Spleen (tissue), 7 donors: ENCODE measurements at regions not wholly inside any gene's neighbourhood (a gene's known extent, or its start where the extent isn't known, plus 50 kb on each side); places are given as distances from the start of the nearest gene placed in this dataset.

Source experiments
- CTCF ChIP-seq, 11 experiments: fragments of 200-600 bp in 7 of 11; fragments of 450-650 bp in 4 of 11; sonication (generic) in 4 of 11; IDR thresholded peaks in 8 of 11; conservative IDR thresholded peaks in 3 of 11; 1 replicate in 7 of 11; 2 replicates in 4 of 11; pipeline versions ENCODE4 v1.4.0 to v1.8.0; 2016 to 2021; ENCODE audit warnings: antibody characterized with exemption in 11 of 11, inconsistent platforms in 4 of 11, mild to moderate bottlenecking in 1 of 11
- POLR2A ChIP-seq, 3 donors: fragments of 450-650 bp; IDR thresholded peaks; one replicate each; pipeline ENCODE4 v1.5.1; 2017; ENCODE audit warnings: antibody characterized with exemption in 3 of 3, mild to moderate bottlenecking in 1 of 3
- POLR2AphosphoS5 ChIP-seq, 3 donors: sonication (generic); formaldehyde crosslinking; IDR thresholded peaks; one replicate each; pipeline ENCODE4 v1.5.1; 2017; ENCODE audit warnings: antibody characterized with exemption in 3 of 3
- donor health status: DM: no; HTN: no; CAD: no; lungs with moderate emphysema.
- donor health status: DM: no; HTN: no; CAD: no.
- donor health status: DM: no; HTN: no; CAD: no.

- no peak for TF ChIP-seq POLR2A (IDR thresholded peaks at IDR 0.05)
- no peak for TF ChIP-seq CTCF (IDR thresholded peaks at IDR 0.05 in 8 of 11, conservative IDR thresholded peaks at IDR 0.05 in 3 of 11)
- TF ChIP-seq POLR2AphosphoS5 (IDR thresholded peaks at IDR 0.05) = no peak
Measured at GRCh38 chr3:80807577-80807976, 953.9 kb downstream of the GBE1 start.
